ENCODE measurements at regions not wholly inside any gene's neighbourhood (a gene's known extent, or its start where the extent isn't known, plus 50 kb on each side); places are given as distances from the start of the nearest gene placed in this dataset.

- no peaks in the 10 kb centered on the region for H3K27me3 ChIP-seq
- peaks cover 0 to 20% (median 7%) of the 10 kb centered on the region in 4 donors for H3K4me1 ChIP-seq
- DNase-seq: no peak
- H3K27ac ChIP-seq: no peak overlapping the region
- intact Hi-C loops (cut with DNase I): no loop called here
- no peaks in the 10 kb centered on the region for H3K9me3 ChIP-seq
- no peak overlapping the region for H3K4me3 ChIP-seq
- H3K36me3 ChIP-seq: no peaks in the 10 kb centered on the region
- WGBS, 2 donors: 94 to 95% methylated on average over 1 of the region's 1 CpG
- TF ChIP-seq POLR2A (IDR thresholded peaks at IDR 0.05) (no peak), POLR2AphosphoS5 (IDR thresholded peaks at IDR 0.05) (no peak), EP300 (IDR thresholded peaks at IDR 0.05) (no peak), CTCF (IDR thresholded peaks at IDR 0.05) (no peak)
These were observed 55.2 kb upstream of the EZH2 start for GRCh38 chr7:148939128-148939755.

GRCh38 chr7:148935451-148935850 lies 51.4 kb upstream of the EZH2 start:
- no peak overlapping the region for H3K4me3 ChIP-seq
- no peak for DNase-seq
- no peaks in the 10 kb centered on the region for H3K9me3 ChIP-seq
- H3K36me3 ChIP-seq: no peaks in the 10 kb centered on the region
- intact Hi-C loops (cut with DNase I): no loop called here
- no peak overlapping the region for H3K27ac ChIP-seq
- TF ChIP-seq POLR2A (IDR thresholded peaks at IDR 0.05) (no peak), EP300 (IDR thresholded peaks at IDR 0.05) (no peak), POLR2AphosphoS5 (IDR thresholded peaks at IDR 0.05) (no peak), CTCF (IDR thresholded peaks at IDR 0.05) (no peak)
- no peaks in the 10 kb centered on the region for H3K27me3 ChIP-seq
- 98% methylated on average over 5 of the region's 5 CpGs for WGBS, 2 donors
- peaks cover 0 to 5% (median 2%) of the 10 kb centered on the region in 4 donors for H3K4me1 ChIP-seq
